GM21447 (cell line): ENCODE measurements at regions not wholly inside any gene's neighbourhood (a gene's known extent, or its start where the extent isn't known, plus 50 kb on each side); places are given as distances from the start of the nearest gene placed in this dataset.

ENCODE experiments used
- ATAC-seq: cut with Tn5 transposase; IDR thresholded peaks from one replicate; pipeline ENCODE4 v1.9.1; 2021; ENCODE audit not compliant: unreplicated experiment

DNA sequence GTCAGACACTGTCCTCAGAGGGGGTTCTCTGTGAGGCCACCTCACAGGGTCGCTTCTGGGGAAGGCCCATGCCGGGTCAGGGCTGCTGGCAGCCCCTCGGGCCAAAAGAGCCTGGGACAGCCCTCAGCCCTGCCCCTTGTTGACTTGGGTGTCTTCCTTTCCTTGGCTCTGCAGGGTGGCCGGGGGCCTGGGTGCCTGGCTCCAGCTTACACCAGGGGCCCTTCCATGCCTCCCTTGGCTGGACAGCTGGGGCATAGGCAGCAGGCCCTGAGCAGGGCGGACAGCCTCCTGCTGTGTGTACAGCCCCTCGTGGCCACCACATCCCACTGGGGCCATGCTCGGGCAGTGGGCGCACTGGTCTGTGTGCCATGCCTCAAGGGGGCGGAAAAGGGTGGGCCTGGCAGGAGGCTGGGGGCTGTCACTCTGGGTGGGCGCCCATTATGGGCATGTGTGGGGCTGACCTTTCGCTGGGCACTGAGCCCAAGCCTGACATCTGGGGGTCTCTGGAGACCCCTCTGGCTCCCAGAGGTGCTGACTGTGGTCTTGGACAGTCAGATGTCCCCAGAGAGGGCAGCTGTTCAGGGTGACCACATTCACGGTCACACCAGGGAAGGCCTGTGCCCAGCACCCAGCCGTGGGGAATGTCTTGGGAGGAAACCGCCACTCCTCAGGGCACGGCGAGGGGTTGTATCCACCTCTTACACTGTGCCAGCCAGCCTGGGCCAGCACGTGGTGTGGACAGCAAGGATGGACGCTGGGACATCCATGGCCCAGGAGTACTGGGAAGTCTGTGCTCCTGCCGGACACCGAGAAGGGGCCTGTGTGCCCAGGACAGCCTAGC is 313.3 kb downstream of the TMEM121 start:
- no peak for ATAC-seq

DNA sequence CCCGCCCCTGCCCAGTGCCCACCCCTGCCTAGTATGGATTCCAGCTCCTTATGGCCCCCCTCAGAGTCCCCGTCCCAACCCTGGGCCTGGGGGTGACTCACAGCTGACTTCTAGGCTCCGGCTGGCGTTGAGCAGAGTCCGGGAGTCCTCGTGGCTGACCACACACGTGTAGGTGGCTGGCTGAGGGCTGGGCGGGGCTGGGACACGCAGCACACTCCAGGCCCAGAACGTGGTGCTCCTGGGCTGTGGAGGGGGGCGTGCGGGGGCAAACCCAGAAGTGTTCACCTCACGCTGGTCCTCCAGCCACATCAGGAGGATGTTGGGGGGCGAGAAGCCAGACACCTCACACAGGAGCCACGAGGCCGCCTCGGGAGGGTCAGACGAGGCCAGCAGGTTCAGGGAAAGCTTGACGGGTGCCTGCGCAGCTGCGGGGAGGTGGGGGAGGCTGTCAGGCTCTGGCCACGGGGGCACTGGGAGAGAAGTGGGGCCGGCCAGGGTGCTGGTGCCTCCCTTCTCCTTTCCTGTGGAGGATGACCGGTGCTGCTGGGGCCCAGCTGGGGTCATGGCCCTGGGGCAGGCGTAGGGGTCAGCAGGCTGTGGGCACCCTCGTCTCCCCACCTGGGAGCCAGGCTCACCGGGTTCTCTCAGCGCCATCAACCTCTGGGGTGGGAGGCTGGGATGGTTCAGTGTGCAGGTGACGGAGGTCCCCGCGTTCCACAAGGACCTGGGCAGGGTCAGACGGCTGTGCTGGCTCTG is 314.1 kb downstream of the TMEM121 start:
- no peak for ATAC-seq

GRCh38 chr14:105841022-105842009 is 314.9 kb downstream of the TMEM121 start:
- ATAC-seq, result no peak

DNA sequence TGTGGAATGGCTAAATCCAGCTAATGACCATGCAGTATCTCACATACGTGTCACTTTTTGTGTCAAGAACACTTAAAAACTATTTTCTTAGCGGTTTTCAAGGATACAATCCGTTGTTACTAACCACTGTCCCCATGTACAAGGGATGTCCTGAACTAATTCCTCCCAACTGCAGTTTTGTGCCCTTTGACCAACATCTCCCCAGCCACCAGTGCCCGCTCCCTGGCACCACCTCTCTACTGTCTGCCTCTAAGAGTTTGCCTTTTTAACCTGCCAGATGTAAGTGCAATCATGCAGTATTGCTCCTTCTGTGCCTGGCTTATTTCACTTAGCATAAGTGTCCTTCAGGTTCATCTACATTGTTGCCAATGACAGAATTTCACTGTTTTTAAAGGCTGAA is 315.7 kb downstream of the TMEM121 start:
- ATAC-seq, result no peak

DNA sequence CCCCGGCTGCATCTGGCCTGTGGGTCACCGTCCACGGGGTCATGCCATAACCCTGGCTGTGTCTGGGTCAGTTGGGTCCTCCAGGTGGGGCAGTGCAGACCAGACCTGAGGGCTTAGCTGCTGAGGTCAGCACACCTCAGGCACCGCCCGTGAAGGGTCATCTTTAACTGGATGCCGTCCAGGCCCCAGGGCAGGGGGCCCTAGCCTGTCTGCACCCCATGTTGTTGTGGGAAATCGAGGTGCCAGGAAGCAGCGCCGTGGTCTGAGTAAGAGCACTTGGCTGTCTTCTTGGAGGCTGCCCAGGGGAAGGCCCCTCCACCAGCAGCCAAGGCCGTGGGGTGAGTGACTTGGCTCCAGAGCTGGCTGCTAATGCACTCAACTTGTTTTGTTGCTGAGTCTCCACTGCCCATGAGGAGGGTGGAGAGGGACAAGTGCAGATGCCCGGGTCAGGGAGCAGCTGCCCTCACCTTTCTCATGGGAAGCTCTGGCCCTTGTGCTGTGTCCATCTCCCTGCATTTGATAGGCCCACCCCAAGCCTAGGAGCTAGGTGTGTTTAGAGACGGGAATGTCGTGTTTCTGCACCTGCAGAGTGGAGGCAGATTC is 317.2 kb downstream of the TMEM121 start:
- ATAC-seq, result no peak

- no peak for ATAC-seq
These were observed 317.8 kb downstream of the TMEM121 start for GRCh38 chr14:105844047-105844630.

DNA sequence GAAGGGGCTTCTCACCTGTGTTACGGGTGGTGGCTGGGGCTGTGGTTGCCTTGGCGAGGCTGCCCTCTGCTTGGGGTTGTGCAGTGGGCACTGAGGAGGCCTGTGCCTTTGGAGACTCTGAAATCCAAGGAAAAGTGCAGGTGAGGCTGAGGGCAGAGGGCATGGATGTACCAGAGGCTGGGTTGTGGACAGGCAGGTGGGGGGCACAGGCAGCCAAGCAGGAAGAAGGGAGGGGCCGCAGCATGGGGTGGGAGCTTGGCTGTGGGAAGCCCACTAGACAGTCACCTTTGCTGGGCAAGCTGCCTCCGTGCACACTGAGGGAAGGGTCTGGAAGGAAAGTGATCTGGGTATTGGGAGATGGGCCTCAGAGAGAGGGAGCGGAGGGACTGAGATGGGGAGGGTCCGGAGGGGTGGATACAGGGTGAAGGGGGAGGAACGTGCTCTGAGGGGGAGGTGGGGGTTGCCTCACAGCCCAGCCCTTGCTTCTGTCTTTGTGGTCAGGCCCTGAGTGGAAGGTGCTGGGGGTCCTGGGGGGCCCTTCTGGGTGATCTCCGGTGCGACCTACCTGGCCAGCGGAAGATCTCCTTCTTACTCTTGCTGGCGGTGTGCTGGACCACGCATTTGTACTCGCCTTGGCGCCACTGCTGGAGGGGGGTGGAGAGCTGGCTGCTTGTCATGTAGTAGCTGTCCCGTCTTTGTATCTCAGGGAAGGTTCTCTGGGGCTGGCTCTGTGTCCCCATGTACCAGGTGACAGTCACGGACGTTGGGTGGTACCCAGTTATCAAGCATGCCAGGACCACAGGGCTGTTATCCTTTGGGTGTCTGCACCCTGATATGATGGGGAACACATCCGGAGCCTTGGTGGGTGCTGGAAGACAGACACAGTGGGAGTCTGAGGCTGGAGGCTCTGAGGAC is 318.7 kb downstream of the TMEM121 start:
- ATAC-seq, result no peak

DNA sequence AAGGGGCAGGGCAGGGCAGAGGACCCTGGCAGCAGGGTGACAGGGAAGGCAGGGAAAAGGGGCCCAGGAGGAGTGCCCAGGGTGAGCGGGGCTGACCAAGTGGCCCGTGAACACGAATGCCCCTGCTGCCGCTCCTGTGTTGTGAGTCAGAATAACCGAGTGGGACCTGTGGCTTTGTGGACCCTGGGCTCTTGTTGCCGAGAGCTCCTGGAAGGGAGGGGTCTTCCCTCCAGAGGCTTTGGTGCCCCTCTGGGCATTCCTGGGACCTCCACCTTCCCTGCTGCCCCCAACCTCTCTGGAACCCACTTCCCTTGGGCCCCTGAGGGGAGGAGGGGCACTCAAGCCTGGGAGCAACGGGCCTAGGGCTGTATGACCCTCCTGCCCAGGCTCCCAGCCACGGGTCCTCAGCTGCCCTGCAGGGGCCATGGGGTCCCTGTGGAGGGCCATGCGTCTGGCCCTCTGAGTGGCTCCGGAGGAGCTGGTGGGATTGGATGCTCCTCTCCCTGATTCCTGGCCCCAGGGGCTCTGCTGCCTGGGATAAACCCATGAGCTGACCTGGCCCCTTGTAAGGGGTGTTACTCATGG is 319.4 kb downstream of the TMEM121 start:
- no peak for ATAC-seq

DNA sequence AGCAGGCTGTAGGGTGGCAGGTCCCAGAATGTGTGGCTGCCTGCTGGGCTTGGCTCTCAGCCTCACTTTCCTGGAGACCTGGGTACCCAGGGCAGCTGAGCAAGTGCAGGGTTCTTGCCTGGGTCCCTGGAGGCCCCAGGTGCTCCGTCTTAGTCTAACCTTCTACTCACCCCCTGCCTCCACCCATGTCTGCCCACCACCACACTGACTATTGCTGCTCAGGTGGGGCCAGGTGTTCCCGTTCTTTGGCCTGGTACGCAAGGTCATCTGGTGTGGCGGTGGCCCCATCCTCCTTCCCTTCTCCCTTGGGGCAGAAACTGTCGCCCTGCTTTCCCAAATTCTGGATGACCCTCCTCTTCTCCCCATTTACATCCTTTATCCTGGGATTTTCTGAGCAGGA is 319.9 kb downstream of the TMEM121 start:
- no peak for ATAC-seq

GRCh38 chr14:105847400-105847799 is 321.0 kb downstream of the TMEM121 start:
- ATAC-seq, result no peak

GRCh38 chr14:105848570-105848969 is 322.2 kb downstream of the TMEM121 start:
- no peak for ATAC-seq

- no peak for ATAC-seq
These were observed 323.7 kb downstream of the TMEM121 start for GRCh38 chr14:105849933-105850626.

DNA sequence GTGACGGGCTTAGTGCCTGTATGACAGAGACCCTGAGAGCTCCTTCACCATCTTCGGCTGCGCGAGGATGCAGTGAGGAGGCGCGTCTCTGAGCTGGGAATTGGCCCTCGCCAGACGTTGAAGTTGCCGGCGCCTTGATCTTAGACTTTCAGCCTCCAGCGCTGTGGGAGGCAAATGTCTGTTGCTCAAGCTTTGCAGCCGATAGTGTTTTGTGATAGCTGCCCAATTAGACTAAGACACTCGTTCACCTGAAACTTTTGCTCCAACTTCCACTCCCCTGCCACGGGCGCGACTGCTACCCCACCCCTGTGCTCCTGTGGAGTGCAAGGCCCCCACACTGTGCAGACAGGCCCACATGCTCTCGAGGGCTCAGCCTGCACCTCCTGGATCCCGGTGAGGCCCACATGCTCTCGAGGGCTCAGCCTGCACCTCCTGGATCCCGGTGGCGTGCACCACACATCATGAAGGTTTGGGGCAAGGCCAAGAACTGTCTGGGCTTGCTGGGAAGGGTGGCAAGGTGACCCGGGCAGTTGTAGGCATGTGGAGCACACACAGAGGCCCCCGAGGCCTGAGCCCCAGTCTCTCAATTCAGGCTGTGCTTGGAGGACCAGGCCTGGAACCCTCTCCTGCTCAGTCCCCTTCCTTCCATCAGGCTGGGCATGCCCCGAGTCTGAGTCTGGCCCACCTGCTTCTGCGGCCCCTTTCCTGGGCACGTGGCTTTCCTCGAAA is 324.6 kb downstream of the TMEM121 start:
- no peak for ATAC-seq

- ATAC-seq, result no peak
These were observed 325.5 kb downstream of the TMEM121 start for GRCh38 chr14:105851716-105852377.

- no peak for ATAC-seq
These were observed 326.1 kb downstream of the TMEM121 start for GRCh38 chr14:105852378-105853088.

DNA sequence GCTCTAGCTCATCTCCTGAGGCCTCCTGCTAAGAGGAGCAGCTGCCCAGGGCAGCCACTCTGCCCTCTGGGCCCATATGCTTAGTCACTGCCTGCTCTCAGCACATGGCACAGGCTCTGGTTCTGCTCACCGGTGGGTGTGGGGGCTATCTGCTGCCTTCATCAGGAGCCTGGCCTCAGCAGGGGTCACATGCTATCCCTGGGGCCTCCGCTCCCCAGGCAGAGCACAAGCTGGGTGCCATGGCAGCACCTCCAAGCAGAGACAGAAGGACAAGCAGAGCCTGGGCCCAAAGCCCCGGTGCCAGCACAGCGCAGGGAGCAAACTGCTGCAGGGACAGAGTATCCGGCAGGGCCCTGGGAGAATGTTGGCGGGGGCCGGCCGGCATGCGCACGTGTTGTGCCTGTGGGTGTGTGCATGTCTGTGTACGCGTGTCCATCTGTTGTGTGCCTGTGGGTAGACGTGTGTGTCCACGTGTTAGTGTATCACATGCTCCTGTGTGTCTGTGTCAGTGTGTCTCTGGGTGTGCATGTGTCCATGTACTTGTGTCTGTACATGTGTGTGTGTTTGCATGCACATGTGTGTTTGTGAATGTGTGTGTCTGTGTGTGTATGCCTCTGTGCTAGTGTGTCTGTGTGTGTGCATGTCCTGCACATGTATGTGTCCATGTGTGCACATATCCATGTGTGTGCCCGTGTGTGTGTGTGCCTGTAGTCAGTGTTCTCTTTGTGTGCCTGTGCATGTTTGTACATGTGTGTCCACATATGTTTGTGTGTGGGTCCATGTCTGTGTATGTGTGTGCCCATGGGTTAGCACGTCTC is 326.9 kb downstream of the TMEM121 start:
- no peak for ATAC-seq
